ENCODE measurements at regions not wholly inside any gene's neighbourhood (a gene's known extent, or its start where the extent isn't known, plus 50 kb on each side); places are given as distances from the start of the nearest gene placed in this dataset.

- H3K9me3 Mint-ChIP-seq = no peaks in the 10 kb centered on the region
- peaks cover 21% of the 10 kb centered on the region for H3K4me1 Mint-ChIP-seq
- no peak overlapping the region for H3K27ac Mint-ChIP-seq
- peaks cover 6% of the 10 kb centered on the region for H3K36me3 Mint-ChIP-seq
- TF ChIP-seq ZNF671 (CRISPR knock-in tag; IDR thresholded peaks at IDR 0.05) (no peak), TCF7 (CRISPR knock-in tag; IDR thresholded peaks at IDR 0.05; ENCODE audit: low read depth) (no peak), SMAD3 (CRISPR knock-in tag; IDR thresholded peaks at IDR 0.05; ENCODE audit: borderline replicate concordance) (no peak), HMGA2 (CRISPR knock-in tag; IDR thresholded peaks at IDR 0.05) (peak; percentile 66; the same call in 1 of the 2 replicates), ZNF423 (CRISPR knock-in tag; IDR thresholded peaks at IDR 0.05) (no peak), ESRRA (CRISPR knock-in tag; IDR thresholded peaks at IDR 0.05; ENCODE audit: borderline replicate concordance) (no peak), ZNF232 (CRISPR knock-in tag; IDR thresholded peaks at IDR 0.05) (no peak), ZNF121 (CRISPR knock-in tag; IDR thresholded peaks at IDR 0.05) (no peak), GABPB1 (CRISPR knock-in tag; IDR thresholded peaks at IDR 0.05) (peak; percentile 62), RORB (CRISPR knock-in tag; IDR thresholded peaks at IDR 0.05) (no peak), MYBL2 (CRISPR knock-in tag; IDR thresholded peaks at IDR 0.05) (no peak), STAT6 (CRISPR knock-in tag; conservative IDR thresholded peaks at IDR 0.05; ENCODE audit: low read depth) (no peak), CREB1 (CRISPR knock-in tag; IDR thresholded peaks at IDR 0.05) (no peak)
- TF ChIP-seq, protein P1, sequence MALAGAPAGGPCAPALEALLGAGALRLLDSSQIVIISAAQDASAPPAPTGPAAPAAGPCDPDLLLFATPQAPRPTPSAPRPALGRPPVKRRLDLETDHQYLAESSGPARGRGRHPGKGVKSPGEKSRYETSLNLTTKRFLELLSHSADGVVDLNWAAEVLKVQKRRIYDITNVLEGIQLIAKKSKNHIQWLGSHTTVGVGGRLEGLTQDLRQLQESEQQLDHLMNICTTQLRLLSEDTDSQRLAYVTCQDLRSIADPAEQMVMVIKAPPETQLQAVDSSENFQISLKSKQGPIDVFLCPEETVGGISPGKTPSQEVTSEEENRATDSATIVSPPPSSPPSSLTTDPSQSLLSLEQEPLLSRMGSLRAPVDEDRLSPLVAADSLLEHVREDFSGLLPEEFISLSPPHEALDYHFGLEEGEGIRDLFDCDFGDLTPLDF (CRISPR knock-in tag; IDR thresholded peaks at IDR 0.05) = no peak
- TF ChIP-seq, protein P2, sequence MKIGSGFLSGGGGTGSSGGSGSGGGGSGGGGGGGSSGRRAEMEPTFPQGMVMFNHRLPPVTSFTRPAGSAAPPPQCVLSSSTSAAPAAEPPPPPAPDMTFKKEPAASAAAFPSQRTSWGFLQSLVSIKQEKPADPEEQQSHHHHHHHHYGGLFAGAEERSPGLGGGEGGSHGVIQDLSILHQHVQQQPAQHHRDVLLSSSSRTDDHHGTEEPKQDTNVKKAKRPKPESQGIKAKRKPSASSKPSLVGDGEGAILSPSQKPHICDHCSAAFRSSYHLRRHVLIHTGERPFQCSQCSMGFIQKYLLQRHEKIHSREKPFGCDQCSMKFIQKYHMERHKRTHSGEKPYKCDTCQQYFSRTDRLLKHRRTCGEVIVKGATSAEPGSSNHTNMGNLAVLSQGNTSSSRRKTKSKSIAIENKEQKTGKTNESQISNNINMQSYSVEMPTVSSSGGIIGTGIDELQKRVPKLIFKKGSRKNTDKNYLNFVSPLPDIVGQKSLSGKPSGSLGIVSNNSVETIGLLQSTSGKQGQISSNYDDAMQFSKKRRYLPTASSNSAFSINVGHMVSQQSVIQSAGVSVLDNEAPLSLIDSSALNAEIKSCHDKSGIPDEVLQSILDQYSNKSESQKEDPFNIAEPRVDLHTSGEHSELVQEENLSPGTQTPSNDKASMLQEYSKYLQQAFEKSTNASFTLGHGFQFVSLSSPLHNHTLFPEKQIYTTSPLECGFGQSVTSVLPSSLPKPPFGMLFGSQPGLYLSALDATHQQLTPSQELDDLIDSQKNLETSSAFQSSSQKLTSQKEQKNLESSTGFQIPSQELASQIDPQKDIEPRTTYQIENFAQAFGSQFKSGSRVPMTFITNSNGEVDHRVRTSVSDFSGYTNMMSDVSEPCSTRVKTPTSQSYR (CRISPR knock-in tag; IDR thresholded peaks at IDR 0.05) = no peak
- no peak overlapping the region for H3K4me3 Mint-ChIP-seq
- ATAC-seq = no peak
- DNase-seq (ENCODE audit: low spot score) = no peak
- POLR2A ChIA-PET = no interaction called here
- CTCF ChIA-PET = interaction anchor here (0.6 to 2.1 kb wide), 5 partner anchors 18 to 159 kb away, joined by 3 to 20 read pairs (median 3); partner anchors contain the start of gene FAM50B
- H3K27me3 Mint-ChIP-seq (ENCODE audit: low read depth) = no peaks in the 10 kb centered on the region
These were observed 70.5 kb downstream of the FAM217A start for GRCh38 chr6:4008324-4009047.

- ChIA-PET CTCF (no interaction called here), POLR2A (no interaction called here)
- peaks cover 15% of the 10 kb centered on the region for H3K36me3 Mint-ChIP-seq
- peak overlapping the region; percentile 64 for H3K27ac Mint-ChIP-seq
- no peaks in the 10 kb centered on the region for H3K9me3 Mint-ChIP-seq
- no peak for TF ChIP-seq ZNF671 (CRISPR knock-in tag; IDR thresholded peaks at IDR 0.05)
- ATAC-seq = no peak
- no peak for DNase-seq (ENCODE audit: low spot score)
- no peaks in the 10 kb centered on the region for H3K27me3 Mint-ChIP-seq (ENCODE audit: low read depth)
- H3K4me1 Mint-ChIP-seq = peaks cover 21% of the 10 kb centered on the region
- no peak overlapping the region for H3K4me3 Mint-ChIP-seq
These were observed 69.5 kb downstream of the FAM217A start for GRCh38 chr6:4009486-4009885.

DNA sequence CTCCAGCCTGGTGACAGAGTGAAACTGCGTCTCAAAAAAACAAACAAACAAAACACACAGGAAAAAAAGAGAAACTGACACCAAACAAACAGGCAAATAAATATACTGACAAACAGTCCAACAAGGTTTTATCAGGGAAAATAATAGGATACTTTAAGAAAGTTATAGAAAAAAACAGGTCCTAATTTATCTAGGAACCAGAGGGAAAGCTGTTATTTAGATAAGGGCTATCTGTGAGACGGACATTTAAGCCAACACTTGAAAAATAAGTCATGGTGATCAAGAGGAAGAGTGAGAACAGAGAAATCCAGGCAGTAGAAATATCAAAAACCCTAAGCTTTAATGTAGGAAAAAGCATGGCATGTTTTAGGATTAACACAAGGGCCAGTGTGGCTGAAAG is 68.9 kb downstream of the FAM217A start:
- peaks cover 21% of the 10 kb centered on the region for H3K4me1 Mint-ChIP-seq
- ChIA-PET CTCF (interaction anchor here (1.0 kb wide), 1 partner anchor 32 kb away, joined by 3 read pairs; no protein-coding TSS in a partner anchor), POLR2A (no interaction called here)
- no peaks in the 10 kb centered on the region for H3K9me3 Mint-ChIP-seq
- no peak for DNase-seq (ENCODE audit: low spot score)
- H3K36me3 Mint-ChIP-seq = peaks cover 20% of the 10 kb centered on the region
- no peak overlapping the region for H3K4me3 Mint-ChIP-seq
- H3K27me3 Mint-ChIP-seq (ENCODE audit: low read depth) = no peaks in the 10 kb centered on the region
- H3K27ac Mint-ChIP-seq = peak overlapping the region; percentile 64
- no peak for ATAC-seq
- no peak for TF ChIP-seq PRRX2 (CRISPR knock-in tag; IDR thresholded peaks at IDR 0.05)
- TF ChIP-seq ZNF671 (CRISPR knock-in tag; IDR thresholded peaks at IDR 0.05) = no peak
- TF ChIP-seq FOXP1 (CRISPR knock-in tag; IDR thresholded peaks at IDR 0.05; ENCODE audit: borderline replicate concordance) = no peak
- no peak for TF ChIP-seq ZBTB21 (CRISPR knock-in tag; IDR thresholded peaks at IDR 0.05; ENCODE audit: borderline replicate concordance)
- TF ChIP-seq ATF6 (CRISPR knock-in tag; IDR thresholded peaks at IDR 0.05) = no peak

Data from WTC11 (cell line).